Gastroesophageal sphincter (tissue), 3 donors: ENCODE measurements at regions not wholly inside any gene's neighbourhood (a gene's known extent, or its start where the extent isn't known, plus 50 kb on each side); places are given as distances from the start of the nearest gene placed in this dataset.

Source experiments
- CTCF ChIP-seq, 4 experiments: fragments of 200-600 bp in 2 of 4; fragments of 450-650 bp in 2 of 4; sonication (generic) in 1 of 4; IDR thresholded peaks; one replicate each; pipeline ENCODE4 v1.5.1; 2017 to 2019; ENCODE audit warnings: antibody characterized with exemption in 4 of 4, mild to moderate bottlenecking in 2 of 4, moderate library complexity in 2 of 4
- POLR2A ChIP-seq, 2 donors: fragments of 450-650 bp; IDR thresholded peaks; one replicate each; pipeline ENCODE4 v1.6.1; 2017; ENCODE audit warnings: antibody characterized with exemption in 2 of 2, mild to moderate bottlenecking in 2 of 2, moderate library complexity in 1 of 2

DNA sequence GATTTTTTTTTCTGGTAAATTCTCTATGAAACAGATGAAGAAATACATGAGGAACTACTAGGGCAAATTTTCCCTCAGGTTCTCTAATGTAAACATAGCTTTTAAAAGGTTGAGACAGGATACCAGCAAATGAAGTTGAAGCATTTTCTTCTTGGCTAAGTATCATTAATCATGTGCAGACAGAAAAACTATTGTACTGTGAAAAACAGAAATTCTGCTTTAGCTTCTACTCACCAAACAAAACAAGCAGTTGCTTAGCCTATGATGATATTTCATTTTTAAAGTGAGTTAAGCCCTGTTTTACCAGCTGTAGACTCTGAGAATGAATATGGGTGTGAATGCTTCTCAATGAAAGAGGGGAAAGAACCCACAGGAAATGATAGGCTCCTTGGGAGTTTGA, 358.9 kb downstream of the TRAM1L1 start:
- TF ChIP-seq CTCF (IDR thresholded peaks at IDR 0.05) (no peak), POLR2A (IDR thresholded peaks at IDR 0.05) (no peak)
